NOMO-1 treated with DMSO at 0.1 percent for 48 hours (cell line): ENCODE measurements at regions not wholly inside any gene's neighbourhood (a gene's known extent, or its start where the extent isn't known, plus 50 kb on each side); places are given as distances from the start of the nearest gene placed in this dataset.

Experiments used
- DNase-seq: peaks from one replicate; lab custom pipeline; 2025; ENCODE audit not compliant: unreplicated experiment; lab: John Stamatoyannopoulos, UW

DNA sequence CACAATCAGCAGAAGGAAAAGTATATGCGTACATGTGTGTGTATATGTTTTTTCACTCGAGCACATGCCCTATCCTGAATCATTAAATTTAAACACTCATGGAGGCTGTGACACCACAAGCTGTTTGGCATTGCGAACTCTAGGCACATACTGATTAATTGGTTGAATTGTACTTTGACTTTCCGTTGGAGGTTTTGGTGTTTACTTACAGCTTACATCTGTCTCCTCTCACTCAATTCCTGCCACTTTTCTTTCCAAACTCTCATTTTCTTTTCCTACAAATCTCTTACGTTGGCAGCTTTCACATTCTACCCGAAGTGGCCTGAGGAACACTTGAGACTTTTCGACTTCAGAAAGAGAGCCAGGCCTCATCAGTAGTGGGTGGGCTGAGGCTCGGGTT is 434.1 kb upstream of the SEMA6D start:
- DNase-seq = no peak

DNA sequence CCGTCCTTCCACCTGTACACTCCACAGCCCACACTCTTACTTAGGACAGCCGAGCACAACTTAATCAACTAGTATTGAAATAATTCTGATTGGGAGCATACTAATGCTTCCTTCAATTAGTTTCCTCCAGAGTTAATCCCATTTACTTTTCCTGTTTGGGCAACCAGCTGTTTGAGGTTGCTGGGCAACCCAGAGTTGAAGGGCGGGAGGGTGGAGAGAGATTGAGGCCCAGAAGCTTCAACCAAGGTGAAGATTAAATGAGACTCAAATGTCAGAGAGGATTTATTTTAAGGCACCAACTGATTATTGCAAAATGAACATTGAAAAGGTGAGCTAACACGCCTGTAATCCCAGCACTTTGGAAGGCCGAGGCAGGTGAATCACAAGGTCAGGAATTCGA is 428.5 kb upstream of the SEMA6D start:
- no peak for DNase-seq

DNA sequence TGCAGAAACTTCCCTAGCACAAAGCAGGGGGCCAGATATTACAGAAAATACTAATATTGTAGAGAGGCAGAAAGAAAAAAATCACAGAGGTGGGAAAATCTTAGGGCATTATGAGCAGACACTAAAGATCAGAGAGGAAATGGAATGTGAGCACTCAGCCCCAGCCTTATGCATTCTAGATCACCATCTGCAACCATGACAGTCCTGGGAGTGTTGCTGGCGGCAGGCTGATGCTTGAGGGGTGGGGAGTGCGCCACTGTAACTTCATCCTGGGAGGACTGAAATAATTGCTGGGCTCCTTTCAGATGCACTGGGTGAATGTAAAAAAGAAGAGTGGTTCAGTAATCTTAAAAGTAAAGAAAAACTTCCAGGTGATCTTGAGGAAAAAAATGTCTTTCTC is 427.6 kb upstream of the SEMA6D start:
- DNase-seq = no peak

DNA sequence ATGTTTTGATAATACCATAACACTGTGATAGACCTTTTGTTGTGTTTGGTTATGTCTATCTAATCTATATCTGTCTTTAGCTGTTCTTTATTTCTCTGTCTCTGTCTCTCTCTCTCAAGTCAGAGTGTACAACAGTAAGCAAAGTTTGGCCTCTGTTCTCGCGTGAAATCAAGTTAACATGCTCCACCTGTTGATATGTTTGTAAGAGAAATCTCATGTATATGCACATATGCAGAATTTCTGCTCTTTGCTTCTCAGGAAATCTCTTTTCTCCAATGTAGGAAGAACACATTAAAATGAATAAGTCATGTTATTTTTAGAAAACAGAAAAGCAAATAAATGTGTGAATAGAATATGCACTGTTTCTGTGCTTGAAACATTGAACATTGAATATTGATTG is 425.5 kb upstream of the SEMA6D start:
- DNase-seq = no peak

DNA sequence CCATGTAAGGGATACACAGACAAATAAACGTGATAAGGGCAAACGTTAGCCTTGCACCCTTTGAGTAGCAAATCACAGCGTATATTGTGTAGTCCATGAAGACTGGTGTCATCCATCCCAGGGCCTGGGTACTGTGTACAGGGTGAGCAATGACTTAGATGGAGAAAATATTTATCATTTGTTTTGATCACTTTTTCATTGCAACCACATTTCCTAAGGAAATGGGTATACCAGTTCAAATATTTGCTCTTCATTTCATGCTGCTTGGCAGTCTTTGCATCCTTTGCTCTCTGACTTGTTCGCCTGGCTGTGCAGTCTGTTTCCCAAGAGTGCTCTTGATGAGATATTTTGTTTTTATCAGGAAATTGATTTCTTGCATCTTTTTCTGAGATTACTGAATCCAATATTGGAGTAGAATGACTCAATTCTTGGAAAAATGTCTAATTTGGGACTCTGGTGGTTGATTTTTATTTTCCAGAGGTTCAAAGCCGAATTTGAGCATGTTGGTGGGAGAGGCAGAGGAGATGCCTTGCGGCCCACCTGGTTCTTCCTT is 424.6 kb upstream of the SEMA6D start:
- DNase-seq = no peak

DNA sequence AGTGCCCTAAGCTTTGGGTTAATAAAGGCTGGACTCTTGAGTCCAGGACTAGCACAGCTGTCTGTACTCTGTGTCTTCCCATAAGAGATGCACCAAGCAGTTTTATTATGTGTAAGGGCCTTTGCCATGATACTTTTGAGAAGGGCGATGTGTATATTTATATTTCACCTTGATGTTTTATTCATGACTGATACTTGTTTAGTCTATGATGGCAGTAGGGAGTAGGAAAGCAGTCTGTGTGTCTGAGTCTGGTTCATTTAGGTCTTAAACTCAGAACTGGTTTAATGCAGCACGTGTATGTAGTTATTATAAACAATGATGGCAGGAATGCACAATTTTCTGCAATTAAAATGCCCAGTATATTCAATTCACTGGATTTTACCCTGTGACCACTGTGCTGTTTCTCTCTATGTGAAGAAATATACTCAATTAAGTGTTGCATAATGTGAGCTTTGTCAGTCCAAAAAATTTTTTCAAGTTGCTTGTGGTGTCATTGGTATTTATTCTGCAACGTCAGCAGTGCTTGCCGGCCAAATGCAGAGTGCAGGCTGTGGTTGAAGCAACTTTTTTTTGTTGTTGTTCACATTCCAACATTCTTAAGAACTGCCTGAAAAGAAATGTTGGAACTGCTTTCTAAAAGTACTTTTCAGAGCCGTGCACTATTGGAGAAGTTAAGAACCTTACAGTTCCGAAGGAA is 423.7 kb upstream of the SEMA6D start:
- peak; percentile 16 for DNase-seq

DNA sequence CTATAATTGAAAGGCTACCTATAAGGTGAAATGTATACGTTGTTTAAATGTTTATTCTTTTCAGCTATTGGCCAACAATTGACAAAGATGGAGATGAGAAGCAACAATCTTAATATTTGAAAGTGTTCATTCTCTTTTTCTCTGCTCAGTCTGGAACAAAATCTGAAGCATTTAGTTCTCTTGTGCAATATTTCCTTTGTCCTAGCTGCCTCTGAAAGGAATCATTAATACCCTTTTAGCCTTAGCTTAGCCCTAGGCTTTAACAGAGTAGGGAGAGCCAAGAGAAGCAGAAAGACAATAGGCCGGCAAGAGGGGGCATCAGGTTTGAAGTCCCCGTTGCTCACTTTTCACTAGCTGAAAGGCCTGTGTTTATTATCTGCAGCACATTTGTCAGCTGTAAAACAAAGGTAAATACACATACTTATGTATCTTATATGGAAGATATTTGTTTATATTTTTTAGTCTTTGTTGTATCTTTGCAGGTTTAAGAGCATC is 422.5 kb upstream of the SEMA6D start:
- DNase-seq = no peak

DNA sequence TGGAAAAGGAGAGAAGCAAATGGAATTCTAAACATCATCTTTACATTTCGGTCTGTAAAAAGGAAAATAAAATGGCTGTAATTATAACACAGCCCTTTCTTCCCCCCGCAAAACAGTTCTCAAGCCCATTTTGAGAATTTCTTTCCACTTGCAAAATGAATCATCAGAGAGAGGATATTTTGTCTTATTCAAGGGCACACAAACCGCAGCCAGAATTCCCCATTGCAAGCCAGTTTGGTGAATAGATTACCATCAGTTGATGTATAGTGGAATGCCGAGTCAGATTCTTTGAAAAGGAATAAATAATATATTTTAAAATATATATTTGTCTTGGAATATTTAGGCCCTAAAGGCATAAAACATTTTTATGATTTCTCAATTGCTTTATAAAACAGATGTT is 420.4 kb upstream of the SEMA6D start:
- no peak for DNase-seq

DNA sequence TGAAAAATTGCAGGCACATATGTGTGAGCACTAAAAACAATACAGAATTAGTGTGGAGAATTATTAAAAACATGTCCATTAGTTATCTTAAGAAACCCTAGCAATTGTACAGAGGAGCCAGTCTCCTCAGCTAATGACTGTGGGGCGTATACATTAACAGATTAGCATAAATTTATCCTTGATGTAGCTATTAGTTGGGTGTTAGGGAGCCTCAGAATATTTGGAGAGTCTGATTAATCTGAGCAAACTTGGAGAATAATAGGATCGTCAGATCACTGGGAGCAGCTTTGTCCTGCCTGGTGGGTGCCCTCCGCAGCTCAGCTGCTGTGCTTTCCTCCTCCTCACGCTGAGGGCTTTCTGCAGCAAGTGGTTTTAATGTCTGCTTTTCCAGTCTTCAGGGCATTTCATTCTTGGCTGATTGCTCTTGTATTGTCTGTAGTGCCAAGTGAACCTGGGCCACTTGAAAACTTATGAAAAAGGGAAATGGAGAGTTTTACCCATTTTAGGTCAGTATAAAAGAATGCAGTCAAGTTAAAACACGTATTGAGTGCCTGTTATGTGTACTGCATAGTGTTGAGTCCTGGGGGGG is 417.4 kb upstream of the SEMA6D start:
- no peak for DNase-seq

DNA sequence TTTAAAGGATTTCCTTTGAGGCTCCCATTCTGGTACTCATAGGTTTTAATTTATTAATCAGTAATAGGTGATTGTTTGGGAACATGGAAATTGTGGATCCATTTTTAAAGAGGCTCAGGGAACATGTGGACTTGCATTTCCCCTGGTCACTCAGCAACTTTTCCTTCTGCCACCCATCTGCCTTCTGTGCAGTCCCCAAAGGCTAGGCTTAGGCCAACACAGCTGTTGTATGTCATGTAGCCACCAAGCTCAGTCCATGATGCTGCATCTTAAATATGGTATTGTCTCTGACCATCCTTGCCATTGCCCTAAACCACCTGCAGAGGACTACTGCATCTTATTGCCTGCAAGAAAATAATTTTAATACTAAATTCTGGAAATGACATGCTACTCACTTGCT is 416.7 kb upstream of the SEMA6D start:
- DNase-seq = no peak

DNA sequence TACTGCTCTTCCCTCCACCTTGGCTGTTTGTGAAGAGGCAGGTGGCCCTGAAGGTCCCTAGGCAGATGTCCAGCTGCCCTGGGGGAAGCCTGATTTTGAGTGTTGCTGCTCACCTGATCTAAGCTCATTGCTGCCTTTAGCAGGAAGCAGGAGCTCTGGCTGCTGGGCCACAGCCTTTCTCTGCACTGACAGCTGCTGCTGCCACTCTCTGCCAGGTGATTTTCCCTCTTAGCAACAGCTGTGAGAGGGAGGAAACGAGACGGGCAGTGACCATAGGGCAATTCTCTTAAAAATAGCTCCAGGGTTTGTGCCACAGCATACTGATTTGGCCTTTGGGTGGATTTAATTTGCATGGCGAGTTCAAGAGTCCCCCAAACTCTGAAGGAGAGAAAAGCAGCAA is 415.8 kb upstream of the SEMA6D start:
- DNase-seq = no peak

DNA sequence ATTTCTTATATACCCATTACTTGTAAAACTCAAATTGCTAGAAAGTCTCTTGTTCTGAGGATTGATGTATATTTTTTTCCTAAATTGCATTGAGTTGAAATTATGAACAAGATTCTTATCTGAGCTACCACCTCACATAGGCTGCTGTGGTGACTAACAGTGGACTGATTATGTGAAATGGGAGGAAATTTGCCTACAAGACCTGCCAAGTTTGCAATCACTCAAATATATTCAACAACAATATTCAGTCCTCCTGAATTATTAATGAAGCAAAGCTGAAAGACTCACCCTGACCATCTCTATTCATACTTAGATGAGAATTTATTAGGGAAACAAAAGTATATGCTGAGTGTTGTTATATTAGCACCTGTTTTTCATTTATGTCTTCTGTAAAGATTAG is 412.6 kb upstream of the SEMA6D start:
- no peak for DNase-seq

DNA sequence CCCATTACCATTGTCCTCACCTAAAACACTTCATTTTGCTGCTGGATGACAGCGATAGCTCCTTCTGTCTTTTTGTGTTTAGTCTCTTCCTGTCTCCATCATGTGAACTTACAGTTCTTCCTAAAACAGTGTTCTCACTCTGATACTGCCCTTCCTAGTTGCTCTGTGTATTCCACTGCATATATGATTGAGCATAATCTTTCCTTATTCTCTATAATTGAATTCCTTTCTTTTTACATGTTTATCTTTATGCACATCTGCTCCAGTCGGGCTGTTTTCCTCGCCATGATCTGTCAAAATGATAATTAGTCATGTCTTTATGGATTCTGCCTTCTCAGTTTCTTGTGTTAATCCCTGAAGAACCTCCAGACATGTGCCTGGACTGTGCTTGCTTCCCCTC is 405.1 kb upstream of the SEMA6D start:
- no peak for DNase-seq

DNA sequence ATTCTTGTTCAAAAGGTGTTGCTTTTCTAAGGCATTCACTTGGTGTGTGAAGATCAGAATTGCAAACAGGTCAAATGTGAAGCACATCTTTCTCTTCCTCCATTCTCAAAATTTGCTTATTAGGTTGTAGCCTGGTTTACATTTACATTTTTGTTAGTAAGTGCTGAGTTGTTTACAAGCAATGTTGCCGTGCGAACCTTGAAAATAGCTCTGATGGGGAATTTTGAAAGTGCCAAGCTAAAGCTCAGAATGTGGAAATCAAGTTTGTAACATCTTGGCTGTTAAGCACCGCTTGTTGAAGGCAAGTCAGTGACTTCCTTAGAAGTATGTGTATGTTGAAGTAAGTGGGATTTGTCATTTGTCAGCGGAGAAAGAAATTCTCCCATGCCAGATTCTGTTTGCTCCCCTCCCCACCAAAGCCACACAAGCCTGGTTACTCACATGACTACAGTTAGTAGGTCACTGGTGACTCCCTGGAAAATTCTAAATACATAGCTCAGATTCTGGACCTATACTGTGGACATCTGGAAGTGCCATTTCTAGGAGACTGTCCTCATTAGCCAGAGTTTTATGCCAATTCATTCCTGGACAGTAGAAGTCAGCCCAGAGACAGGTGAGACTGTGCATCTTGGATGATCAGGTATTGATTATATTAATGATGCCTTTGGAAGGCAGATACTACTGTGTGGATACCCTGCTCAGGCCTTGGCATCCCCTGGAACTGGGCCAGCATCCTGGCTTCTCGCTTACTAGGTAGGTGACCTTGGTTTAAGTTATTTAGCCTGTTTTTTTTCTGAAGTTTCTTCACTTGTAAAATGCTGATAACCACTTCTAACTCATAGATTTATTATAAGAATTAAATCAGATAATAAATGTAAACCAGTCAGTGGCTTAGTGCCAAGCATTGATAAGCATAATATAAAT is 390.6 kb upstream of the SEMA6D start:
- DNase-seq = no peak

DNA sequence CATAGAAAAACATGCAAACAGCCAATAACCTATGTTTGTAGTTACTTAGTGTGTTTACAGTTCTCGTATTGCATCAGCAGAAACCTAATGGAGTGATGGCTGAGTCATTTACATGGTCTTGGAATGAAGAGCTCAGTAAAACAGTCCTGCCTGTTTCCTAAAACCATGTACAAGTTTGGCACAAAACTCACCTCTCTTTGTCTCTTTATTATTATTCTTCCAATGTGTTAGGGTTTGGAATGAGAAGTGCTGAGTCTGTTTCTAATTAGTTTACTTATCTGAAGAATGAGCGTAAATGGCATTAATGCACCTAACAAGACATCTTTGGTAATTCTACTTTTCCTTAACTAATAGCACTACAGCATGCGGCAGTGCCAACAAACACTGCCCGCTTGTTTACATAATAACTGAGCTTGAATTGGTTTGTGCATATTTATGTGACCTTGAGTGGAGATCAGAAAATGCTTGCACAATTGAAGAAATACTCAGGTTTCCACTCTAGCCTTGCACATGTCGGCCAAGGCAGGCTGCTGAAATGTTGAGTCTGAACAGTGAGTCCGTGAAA is 385.4 kb upstream of the SEMA6D start:
- no peak for DNase-seq

DNA sequence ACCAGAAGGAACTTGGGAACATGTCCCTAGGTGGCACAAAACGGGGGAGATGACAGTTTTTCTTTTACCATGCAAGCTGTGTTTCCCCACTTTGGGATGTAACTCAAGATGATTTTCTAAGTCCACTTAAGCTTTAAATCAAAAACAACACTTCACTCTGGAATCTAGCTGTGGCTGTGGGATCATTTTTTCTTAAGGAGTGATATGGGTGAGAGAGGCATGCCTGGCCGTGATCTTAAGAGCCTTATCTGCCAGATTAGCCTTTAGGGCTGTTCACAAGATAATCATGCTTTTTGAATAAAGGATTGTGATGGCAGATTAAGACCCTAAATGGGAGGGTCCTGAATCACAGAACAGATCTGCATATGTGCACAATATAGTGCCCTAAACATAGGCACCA is 384.8 kb upstream of the SEMA6D start:
- no peak for DNase-seq

DNA sequence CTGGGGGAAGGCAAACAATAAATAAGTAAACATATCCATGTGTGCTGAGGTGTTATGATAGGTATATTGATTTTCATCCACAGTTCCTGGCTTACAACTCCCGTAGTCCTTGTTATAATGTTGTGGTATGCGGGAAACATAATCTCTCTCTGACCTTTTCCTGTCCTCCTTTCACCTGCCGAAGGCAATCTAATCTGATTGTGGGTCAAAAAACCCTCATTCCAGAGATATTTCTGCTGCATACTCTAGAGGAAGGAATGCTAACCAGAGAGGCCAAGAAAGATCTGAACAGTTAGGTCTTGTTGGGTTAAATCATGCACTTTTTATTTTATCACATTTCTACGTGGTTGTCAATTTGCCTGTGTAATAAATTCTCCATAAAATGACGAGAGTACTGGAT is 383.6 kb upstream of the SEMA6D start:
- no peak for DNase-seq

DNA sequence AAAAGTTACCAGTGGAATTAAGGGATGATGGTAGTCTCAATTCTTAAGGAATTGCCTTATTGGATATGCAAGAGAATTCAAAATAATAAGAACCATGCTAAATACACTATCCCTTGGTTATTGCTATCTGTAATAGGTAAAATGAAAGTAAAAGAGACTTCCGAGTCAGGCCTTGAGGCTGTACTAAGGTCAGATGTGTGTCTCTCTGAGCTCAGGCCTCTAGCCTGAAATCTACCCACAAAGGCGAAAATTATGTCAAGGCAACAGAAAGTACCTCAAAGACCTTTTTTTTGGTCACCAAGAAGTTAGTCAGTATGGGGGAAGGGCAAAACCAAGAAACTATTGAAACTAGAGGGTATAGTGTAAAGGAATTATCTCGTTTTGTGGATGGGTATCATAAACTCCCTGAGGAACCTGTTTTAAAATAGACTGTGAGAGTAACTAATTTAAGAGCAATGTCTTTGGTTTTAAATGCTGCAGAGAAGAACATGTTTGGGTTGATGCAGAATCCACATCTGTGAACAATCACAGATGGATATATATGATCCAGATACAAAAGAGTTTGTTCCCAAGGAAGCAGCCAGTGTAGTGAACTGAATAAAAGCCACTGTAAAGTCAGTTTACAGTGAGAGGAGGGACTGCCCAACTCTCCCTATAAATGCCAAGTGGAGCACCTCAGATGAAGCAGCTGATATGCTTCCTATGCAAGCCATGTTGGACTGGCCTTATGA is 382.3 kb upstream of the SEMA6D start:
- DNase-seq = no peak

DNA sequence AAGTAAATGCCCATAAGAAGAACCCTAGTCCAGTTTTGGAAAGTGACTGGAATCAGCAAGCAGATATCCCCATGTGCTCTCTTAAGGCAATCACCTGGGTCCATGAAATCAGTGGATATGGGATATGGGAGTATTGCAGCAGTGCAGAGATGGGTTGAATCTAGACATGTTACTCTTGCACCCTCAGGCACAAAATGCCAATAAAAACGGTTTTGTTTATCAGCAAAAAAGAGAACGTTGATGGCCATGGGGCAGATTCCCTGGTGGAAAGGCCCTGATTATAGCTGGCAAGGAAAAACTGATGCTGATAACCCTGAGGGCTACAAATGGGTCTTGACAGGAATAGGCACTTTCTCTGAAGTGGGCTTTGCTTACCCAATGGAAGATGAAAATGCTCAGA is 380.2 kb upstream of the SEMA6D start:
- DNase-seq = no peak

DNA sequence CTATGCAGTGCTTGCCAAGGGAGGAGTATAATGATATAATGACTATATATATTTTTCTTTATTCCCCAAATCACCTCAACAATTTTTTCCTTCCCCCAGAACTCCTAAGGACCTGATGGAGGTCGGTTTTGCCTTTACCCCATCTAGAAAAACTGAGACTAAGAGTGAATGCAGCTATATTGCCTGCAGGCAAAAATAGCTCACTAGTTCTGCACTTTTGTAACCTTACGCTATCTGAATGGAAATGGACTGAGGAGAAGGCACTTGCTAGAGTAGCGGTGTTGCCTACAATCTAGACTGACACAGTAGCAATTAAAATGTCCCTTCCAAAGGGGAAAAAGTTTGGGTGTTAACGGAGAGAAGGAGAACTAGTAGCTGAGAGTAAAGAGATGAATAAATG is 379.5 kb upstream of the SEMA6D start:
- DNase-seq = no peak

DNA sequence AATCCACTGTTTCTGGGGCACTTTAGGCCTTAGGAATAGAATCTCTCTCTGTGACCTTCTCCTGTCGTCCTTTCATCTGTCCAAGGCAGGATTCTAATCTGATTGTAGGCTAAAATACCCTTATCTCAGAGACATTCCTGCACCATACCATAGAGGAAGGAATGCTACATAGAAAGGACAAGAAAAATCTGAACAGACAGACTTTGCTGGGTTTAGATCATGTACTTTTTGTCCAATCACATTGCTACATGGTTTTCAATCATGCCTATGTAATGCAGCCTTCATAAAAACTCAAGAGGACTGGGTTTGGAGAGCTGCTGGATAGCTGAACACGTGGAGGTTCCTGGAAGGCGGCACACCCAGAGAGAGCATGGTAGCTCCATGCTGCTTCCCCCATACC is 378.5 kb upstream of the SEMA6D start:
- no peak for DNase-seq
